Mucosa of rectum (tissue), 2 donors: ENCODE measurements at regions not wholly inside any gene's neighbourhood (a gene's known extent, or its start where the extent isn't known, plus 50 kb on each side); places are given as distances from the start of the nearest gene placed in this dataset.

ENCODE experiments used
- H3K27ac ChIP-seq, 2 donors: one replicate each; pipeline ENCODE4 v1.7.0; 2013; ENCODE audit warnings: inconsistent platforms in 2 of 2, low read depth in 2 of 2, low read length in 2 of 2
- H3K27me3 ChIP-seq, 2 donors: one replicate each; pipeline ENCODE4 v1.7.0; 2013; ENCODE audit warnings: low read length in 2 of 2; ENCODE audit not compliant: control insufficient read depth in 2 of 2, insufficient read depth in 2 of 2
- H3K36me3 ChIP-seq, 2 donors: one replicate each; pipeline ENCODE4 v1.7.0; 2013; ENCODE audit warnings: low read length in 2 of 2; ENCODE audit not compliant: control insufficient read depth in 2 of 2, insufficient read depth in 2 of 2
- H3K4me1 ChIP-seq, 2 donors: one replicate each; pipeline ENCODE4 v1.7.0; 2013; ENCODE audit warnings: low read length in 2 of 2, mild to moderate bottlenecking in 1 of 2; ENCODE audit not compliant: control insufficient read depth in 2 of 2, insufficient read depth in 2 of 2
- H3K4me3 ChIP-seq, 2 donors: one replicate each; pipeline ENCODE4 v1.7.0; 2013; ENCODE audit warnings: low read length in 2 of 2
- H3K9ac ChIP-seq, 2 donors: one replicate each; pipeline ENCODE4 v1.7.0; 2013; ENCODE audit warnings: low read length in 2 of 2, low read depth in 1 of 2, mild to moderate bottlenecking in 1 of 2
- H3K9me3 ChIP-seq, 2 donors: one replicate each; pipeline ENCODE4 v1.7.0; 2013; ENCODE audit warnings: low read length in 2 of 2; ENCODE audit not compliant: control insufficient read depth in 2 of 2
- donor health status: healthy.
- donor health status: Normal muscosa, but diverticular disease.

DNA sequence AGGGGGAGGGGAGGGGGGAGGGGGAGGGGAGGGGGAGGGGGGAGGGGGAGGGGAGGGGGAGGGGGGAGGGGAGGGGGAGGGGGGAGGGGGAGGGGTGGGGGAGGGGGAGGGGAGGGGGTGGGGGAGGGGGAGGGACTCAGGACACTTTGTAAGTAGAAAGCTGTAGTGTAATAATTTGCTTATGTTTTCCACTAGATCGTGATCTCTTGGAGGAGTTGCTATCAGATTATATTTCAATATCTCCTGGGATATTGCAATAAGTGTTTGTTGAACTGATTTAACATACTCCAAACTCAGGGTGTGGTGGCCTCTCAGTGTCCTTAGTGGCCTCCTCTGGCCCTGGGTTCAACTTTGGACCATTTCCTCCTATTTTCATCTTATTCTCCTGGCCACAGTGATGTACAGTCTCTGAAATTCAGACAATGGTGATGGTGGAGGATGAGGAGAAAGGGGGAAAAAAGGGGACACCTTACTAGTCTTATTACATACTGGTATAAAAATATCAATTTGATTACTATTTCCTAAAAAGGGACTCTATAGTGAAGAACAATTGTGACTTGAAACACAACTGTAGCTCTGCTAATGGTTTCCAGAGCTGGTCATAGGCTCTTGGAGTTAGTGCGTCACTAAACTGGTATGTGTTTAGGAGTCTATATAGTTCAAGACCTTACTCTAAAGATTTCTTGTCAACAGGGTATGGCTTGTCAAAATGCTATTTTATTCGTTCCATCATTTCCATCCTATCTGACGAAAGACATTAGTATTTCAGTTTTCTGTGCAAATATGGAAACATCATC is 89.6 kb downstream of the DDX1 start:
- Histone ChIP-seq H3K27ac (no peak overlapping the region), H3K4me1 (no peaks in the 10 kb centered on the region), H3K27me3 (no peaks in the 10 kb centered on the region), H3K4me3 (no peak overlapping the region), H3K9ac (no peak overlapping the region), H3K36me3 (no peaks in the 10 kb centered on the region), H3K9me3 (no peaks in the 10 kb centered on the region)

DNA sequence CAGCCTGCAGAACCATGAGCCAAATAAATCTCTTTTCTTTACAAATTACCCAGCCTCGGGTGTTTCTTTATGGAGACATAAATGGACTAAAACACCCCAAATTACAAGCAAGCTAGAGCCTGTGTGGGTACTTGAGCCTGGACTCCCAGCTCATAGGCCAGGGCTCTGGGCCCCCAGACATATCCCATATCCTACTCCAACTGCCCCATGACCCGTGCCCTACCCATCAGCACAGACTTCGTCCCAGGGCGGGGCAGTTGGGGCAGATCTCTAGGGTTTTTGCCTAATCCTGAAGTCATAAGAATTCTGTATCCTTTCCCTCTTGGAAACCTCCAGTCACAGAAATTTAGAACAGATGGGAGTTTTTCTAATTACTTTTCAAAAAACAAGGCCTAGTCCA is 90.7 kb downstream of the DDX1 start:
- H3K36me3 ChIP-seq, result no peaks in the 10 kb centered on the region
- H3K9me3 ChIP-seq, result no peaks in the 10 kb centered on the region

DNA sequence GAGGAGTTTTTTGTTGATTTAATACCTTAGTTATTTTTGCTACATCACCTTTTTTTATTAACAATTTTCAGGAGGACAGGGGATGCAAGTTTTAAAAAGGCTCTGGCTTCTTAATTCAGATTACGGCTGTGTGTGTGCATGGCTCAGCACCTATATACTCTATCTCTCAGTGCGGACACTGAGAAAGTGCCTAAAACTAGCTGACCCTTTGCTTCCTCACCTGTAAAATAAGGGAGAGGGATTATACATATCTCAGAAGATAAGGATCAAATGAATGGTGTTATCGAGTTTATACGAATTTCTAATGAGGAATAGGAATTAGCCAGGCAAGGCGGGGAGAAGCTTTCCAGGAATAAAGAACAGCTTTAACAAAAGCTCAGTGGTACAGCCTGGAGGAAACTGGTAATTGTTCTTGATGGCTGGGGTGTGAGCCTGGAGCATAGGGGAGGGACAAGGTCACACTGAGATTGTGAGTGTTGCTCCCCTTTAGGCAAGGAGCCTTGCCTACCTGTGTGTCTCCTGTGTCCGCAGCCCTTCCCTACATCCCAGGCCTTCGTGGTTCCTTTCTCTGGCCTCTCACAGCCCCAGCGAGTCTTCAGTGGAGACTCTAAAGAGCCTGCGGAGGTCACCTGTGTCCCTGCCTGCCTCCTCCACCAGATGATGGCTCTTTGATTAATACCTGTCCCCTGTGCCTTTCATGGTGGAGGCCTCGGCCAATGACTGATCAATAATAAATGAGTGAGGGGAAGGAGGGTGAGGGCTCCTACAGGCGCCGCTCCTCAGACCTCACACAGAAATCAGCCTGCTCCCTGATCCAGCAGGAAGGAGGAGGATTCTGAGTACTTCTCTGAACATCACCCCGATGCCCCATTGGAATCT is 92.7 kb downstream of the DDX1 start:
- Histone ChIP-seq H3K4me1 (no peaks in the 10 kb centered on the region), H3K4me3 (no peak overlapping the region), H3K27me3 (no peaks in the 10 kb centered on the region), H3K36me3 (no peaks in the 10 kb centered on the region), H3K9ac (no peak overlapping the region), H3K9me3 (no peaks in the 10 kb centered on the region), H3K27ac (no peak overlapping the region)

More for the DNA sequence above, 90.7 kb downstream of the DDX1 start:
- H3K27ac ChIP-seq, result no peak overlapping the region
- no peak overlapping the region for H3K4me3 ChIP-seq
- H3K27me3 ChIP-seq, result no peaks in the 10 kb centered on the region
- H3K4me1 ChIP-seq, result no peaks in the 10 kb centered on the region
- no peak overlapping the region for H3K9ac ChIP-seq

DNA sequence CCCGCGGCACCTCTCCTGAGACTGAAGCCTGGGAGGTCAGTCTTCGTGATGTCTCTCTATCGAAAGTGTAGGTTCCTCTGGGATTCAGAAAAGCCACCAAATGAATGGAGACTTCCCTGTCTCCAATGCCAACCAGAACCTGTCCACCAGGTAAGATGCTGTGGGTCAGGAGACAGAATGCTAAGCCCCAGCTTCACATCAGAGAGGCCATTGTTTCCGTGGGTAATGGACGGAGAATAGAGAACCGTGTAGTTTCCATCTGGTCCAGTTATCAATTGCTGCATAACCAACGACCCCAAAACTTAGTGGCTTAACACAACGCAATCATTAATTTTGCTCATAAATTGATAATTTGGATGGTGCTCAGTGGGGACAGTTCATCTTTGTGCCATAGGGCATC is 93.5 kb downstream of the DDX1 start:
- H3K27ac ChIP-seq, result no peak overlapping the region
- H3K9me3 ChIP-seq, result no peaks in the 10 kb centered on the region
- no peaks in the 10 kb centered on the region for H3K36me3 ChIP-seq
- no peak overlapping the region for H3K4me3 ChIP-seq
- H3K9ac ChIP-seq, result no peak overlapping the region
- no peaks in the 10 kb centered on the region for H3K4me1 ChIP-seq
- H3K27me3 ChIP-seq, result no peaks in the 10 kb centered on the region

DNA sequence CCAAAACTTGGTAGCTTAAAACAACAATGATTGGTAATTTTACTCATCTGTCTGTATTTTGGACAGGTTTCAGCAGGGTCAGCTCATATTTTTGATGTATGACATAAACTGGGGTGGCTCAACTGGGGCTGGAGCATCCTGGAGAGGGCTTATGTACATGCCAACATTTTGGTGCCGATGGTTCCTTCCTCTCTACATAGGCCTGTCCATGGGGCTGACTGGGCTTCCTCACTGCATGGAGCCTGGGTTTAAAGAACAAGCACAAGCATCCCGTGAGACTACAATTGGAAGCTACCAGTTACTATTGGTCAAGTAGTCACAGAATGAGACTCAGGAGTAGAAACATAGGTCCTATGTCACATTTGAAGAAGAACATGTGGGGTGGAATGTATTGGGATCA is 95.0 kb downstream of the DDX1 start:
- Histone ChIP-seq H3K27me3 (no peaks in the 10 kb centered on the region), H3K36me3 (no peaks in the 10 kb centered on the region), H3K9ac (no peak overlapping the region), H3K4me3 (no peak overlapping the region), H3K4me1 (no peaks in the 10 kb centered on the region), H3K9me3 (no peaks in the 10 kb centered on the region), H3K27ac (no peak overlapping the region)

DNA sequence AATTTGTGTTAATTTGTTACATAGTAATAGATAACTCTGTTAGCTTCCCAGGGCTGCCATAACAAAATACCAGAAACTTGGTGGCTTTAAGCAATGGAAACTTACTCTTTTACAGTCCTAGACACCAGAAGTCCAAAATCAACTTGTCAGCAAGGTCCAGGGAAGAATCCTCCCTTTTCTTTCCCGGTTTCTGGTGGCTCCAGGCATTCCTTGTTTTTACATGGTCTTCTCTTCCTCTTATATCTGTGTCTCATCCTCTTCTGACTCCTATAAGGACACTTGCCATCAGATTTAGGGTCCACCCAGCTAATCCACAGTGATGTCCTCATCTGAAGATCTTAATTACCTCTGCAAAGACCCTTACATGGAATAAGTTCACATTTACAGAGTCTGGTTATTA is 95.6 kb downstream of the DDX1 start:
- Histone ChIP-seq H3K9me3 (no peaks in the 10 kb centered on the region), H3K4me1 (no peaks in the 10 kb centered on the region), H3K9ac (no peak overlapping the region), H3K27ac (no peak overlapping the region), H3K27me3 (no peaks in the 10 kb centered on the region), H3K4me3 (no peak overlapping the region), H3K36me3 (no peaks in the 10 kb centered on the region)

DNA sequence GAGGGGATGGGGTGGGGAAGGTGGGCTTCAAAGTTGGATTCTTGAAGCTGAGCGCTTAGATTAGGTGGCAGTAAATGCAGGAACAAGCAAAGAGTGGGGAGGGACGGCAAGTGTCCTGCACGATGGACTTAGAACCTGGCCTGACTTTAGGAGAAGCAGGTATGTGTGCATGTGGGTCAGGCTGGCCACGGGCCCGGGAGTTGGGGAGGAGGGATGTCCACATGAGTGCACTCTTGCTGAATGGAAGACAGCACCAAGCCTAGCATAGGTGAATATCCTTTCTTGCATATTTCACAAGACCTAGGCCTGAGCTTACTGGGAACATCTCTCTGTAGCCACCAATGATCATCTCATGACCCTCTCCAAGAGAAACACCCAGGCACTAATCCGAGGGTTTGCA is 96.1 kb downstream of the DDX1 start:
- H3K27me3 ChIP-seq, result no peaks in the 10 kb centered on the region
- no peak overlapping the region for H3K4me3 ChIP-seq
- H3K36me3 ChIP-seq, result no peaks in the 10 kb centered on the region
- no peak overlapping the region for H3K9ac ChIP-seq
- H3K9me3 ChIP-seq, result no peaks in the 10 kb centered on the region
- H3K4me1 ChIP-seq, result no peaks in the 10 kb centered on the region
- no peak overlapping the region for H3K27ac ChIP-seq

DNA sequence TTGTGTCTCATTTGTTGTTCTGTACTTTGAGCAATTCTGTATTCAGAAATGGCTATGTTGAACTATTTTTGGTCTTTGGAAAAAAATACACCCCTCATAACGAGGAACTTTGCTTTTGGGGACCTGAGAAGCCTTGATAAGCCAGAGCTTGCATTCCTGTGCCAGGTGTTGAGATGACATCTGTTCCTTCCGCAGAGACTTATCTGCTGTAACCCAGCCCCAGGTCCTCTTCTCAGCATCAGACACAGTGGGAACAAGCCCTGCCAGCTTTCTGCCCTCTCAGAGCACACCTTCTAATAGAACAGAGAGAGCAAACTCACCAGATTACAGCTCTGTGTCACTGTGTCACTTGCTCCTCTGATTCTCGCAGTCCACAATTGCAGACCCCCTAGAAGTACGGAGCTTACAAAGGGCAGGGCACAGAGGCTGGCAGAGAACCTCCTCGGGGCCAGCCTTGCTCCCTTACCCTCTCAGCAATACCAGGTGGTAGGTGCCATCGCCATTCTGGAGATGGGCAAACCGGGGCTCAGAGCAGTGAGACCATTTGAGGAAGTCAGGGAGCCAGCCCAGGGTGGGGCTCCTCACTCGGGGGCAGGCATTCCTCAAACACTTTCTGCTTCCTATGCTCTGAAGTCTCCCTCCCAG is 97.4 kb downstream of the DDX1 start:
- no peaks in the 10 kb centered on the region for H3K27me3 ChIP-seq
- H3K4me1 ChIP-seq, result no peaks in the 10 kb centered on the region
- no peaks in the 10 kb centered on the region for H3K9me3 ChIP-seq
- H3K36me3 ChIP-seq, result no peaks in the 10 kb centered on the region
- H3K27ac ChIP-seq, result no peak overlapping the region
- no peak overlapping the region for H3K4me3 ChIP-seq
- no peak overlapping the region for H3K9ac ChIP-seq

DNA sequence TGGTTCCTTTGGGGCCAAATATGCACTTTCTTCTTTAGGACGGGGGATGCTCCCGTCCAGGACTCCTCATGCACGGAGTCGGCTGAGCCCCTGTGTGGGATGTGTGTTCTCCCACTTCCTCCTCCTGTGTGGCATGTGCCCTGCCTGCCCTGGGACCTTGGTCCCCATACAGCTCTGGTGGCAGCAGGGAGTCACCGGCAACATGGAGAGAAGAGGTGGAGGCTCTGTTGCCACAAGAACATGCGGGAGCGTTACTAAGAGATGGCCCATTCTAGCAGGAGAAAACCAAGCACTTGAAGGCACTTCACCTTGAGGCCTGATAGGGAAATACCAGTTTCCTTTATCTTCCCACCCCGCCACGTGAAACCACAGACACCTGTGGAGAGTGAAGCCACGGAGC is 98.0 kb downstream of the DDX1 start:
- Histone ChIP-seq H3K4me1 (no peaks in the 10 kb centered on the region), H3K36me3 (no peaks in the 10 kb centered on the region), H3K27ac (no peak overlapping the region), H3K27me3 (no peaks in the 10 kb centered on the region), H3K9ac (no peak overlapping the region), H3K9me3 (no peaks in the 10 kb centered on the region), H3K4me3 (no peak overlapping the region)
